GM12873 (cell line): ENCODE measurements at regions not wholly inside any gene's neighbourhood (a gene's known extent, or its start where the extent isn't known, plus 50 kb on each side); places are given as distances from the start of the nearest gene placed in this dataset.

Experiments
- CTCF ChIP-seq: IDR thresholded peaks from 2 replicates; pipeline ENCODE4 v1.5.1; 2012; ENCODE audit warnings: low read depth, mild to moderate bottlenecking, moderate library complexity, low read length, control low read depth; ENCODE audit not compliant: insufficient read depth; ENCODE audit errors: missing control alignments

GRCh38 chr2:200054681-200055468 lies 99.5 kb downstream of the MAIP1 start:
- TF ChIP-seq CTCF, result no peak

- TF ChIP-seq CTCF, result no peak
Measured at GRCh38 chr2:200056105-200056504, 100.7 kb downstream of the MAIP1 start.

- TF ChIP-seq CTCF, result no peak
Measured at GRCh38 chr2:200063155-200063554, 107.8 kb downstream of the MAIP1 start.

GRCh38 chr2:200064879-200065278 lies 109.5 kb downstream of the MAIP1 start:
- TF ChIP-seq CTCF, result no peak

- no peak for TF ChIP-seq CTCF
Measured at GRCh38 chr2:200065477-200065876, 110.1 kb downstream of the MAIP1 start.

GRCh38 chr2:200066417-200066816 lies 111.0 kb downstream of the MAIP1 start:
- TF ChIP-seq CTCF, result no peak

GRCh38 chr2:200068642-200069041 lies 113.3 kb downstream of the MAIP1 start:
- no peak for TF ChIP-seq CTCF

GRCh38 chr2:200077210-200077650 lies 121.8 kb downstream of the MAIP1 start:
- no peak for TF ChIP-seq CTCF
